NCI-H1417 treated with DMSO at 0.1 percent for 48 hours (cell line): ENCODE measurements at regions not wholly inside any gene's neighbourhood (a gene's known extent, or its start where the extent isn't known, plus 50 kb on each side); places are given as distances from the start of the nearest gene placed in this dataset.

ENCODE experiments used
- DNase-seq: peaks from one replicate; lab custom pipeline; 2025; lab: John Stamatoyannopoulos, UW

DNA sequence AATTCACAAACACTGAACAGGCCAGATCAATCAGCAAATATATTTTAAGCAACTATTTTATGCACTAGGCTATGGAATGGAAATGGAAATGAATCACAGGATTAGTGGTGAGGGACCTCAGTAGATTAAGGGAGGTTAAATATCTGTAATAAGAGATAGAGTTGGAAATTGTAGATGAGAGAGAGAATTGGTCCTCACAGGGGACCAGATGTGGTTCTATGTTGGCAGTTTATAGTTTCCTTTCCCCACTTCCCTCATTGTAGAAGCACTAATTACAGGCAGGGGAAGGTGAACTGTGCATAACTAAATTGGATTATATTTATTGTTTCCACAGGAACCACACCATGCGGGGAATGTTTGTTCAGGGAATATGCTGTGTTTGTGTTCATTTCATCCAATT is 496.2 kb downstream of the ARHGEF28 start:
- DNase-seq, result no peak

DNA sequence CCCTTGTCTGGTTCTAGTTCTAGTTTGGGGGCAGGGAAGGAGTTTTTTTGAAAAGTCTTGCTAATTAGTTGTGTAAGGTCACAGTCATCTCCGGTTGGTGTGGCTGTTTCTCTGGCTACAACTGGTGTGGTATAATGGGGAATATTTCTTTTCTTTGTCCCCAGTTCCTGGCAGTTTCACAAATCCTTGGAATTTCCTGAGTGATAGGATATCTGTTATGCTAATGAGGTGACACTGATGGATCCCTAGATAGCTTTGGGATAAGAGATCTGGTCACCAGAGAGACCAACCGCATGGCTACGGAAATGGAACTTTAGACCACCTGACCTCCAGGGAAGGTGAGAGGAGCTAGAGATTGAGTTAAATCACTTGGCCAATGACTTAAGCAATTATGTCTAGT is 494.6 kb downstream of the ARHGEF28 start:
- DNase-seq, result no peak

DNA sequence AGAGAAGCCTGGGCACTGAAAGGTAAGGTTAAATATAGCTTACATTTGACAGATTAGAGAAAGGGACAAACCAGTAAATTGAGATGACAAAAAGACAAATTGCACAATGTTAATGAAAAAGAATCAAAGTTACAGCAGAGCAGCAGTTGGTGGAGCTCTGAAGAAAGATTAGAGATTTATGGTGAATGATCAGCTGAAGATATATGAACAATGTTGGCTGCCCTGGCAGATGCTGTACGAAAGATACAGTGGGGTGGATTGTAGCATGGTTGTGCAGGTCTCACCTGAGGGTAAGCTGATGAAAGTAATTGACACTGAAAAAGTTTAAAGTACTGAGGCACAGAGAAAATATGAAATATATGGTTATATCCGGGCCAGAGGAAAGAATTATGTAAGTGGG is 492.1 kb downstream of the ARHGEF28 start:
- no peak for DNase-seq

DNA sequence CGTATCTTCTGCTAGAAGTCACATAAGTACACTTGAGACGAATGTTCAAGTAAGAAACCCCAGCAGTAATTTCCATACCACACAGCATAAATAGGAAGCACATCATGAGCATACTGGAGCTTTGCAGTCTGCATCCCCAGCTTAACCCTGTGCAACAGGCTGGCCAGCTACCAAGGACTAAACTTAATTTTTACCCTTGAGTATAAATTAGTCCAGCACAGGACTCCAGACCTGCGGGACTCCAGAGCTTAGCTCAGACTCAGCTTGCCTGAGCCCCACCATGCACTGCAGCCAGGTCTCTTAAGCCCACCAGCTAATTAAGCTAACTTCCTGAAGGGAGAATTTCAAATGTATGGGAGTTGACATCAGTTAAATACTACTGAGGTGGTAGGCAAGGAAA is 491.0 kb downstream of the ARHGEF28 start:
- DNase-seq, result no peak

DNA sequence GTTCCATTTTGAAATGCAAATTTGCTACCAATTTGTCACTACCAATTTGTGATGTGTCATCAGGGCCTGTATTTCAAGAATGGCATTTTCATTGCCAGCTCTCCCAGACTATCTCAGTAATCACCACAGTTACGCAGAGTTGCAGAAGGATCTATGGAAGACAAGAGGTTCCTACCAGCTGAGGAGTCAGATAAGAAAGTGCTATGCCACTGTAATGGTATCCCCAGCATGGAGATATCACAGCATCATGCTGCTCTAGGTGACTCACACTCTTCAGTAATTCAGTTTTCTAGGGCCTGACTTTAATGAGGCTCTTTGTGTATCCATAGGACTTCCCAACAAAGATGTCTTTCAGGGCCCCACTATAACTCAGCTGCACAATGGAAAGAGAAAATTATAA is 490.3 kb downstream of the ARHGEF28 start:
- no peak for DNase-seq

DNA sequence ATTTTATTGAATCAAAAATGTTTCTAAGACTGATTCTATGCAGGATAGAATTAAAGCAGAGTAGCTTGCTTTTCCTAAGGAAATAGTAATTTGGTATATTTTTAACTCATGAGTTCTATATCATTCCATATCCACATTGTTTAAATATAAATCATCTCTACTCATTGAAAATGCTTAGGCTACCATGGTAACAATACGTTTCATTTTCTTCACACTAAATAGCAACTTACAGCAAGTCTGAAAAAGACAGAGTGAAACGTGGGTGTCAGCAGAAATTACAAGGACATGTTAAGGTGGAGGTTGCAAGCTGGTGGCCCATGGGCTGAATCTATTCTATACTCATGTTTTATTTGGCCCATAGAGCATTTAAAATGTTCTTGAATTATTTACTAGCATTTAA is 487.9 kb downstream of the ARHGEF28 start:
- no peak for DNase-seq

DNA sequence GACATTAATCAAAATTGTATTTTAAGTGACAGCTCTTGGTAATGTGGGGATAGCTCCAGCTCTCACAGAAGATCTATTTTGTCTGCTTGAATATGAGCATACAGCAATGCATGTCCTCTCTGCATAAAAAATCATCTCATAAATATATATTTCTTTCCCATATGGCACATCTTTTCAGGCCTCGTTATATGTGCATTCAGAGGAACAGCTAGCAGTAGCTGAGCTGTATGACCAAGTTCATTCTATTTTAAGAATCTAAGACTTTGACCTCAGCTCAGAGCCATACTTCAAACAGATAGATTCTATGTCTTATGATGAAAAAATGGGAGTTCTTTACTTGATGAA is 487.2 kb downstream of the ARHGEF28 start:
- no peak for DNase-seq

DNA sequence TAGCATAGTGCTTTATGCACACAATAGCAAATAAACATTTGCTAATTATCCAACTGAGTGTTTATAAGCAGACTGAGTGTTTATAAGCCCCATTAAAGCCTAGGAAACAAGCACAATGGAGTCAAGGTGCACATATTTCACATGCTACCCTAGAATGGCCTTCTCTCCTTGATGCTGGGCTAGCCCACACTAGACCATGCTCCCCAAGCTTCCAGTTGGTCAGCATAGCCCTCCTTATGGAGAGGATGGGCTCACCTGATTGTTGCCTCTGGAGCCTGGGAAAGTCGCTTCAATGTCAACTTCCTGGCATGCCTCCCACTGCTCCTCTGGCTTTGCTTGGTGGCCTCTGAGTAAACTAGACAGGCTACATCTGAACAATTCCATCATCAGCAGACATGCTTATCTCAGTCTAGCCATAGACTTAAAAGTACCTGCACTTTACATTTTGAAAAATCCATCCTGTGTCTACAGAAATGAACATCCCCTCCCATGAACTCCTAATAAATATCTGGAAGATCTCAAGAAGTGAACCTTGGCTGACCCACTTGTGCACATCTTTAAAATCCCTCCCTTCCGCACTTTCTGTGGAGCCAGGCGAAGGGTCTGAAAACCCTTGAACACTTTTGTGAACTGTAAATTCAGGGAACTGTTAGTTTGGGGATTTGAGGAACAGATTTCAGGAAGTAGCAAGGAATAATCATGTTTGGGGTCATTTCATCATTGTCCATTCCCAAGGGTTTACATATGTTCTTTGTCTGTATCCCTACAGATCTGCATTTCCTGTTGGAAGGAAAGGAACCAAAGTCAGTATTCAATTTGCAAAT is 486.6 kb downstream of the ARHGEF28 start:
- DNase-seq, result no peak

DNA sequence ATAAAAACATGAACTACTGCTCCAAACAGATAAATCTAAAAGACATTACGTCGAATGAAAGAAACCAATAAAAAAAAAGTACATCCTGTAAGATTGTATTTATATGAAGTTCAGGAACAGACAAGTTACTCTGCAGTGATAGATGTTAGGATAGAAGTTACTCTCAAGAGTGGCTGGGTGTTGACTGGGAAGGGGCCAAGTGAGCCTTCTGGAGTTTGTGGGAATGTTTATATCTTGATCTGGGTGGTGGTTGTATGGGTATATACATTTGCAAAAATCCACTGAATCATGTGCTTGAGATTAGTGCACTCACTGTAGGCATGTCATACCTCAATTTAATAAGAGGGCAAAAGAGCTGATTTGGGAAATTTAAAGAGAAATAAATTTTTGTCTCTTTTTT is 485.8 kb downstream of the ARHGEF28 start:
- no peak for DNase-seq

DNA sequence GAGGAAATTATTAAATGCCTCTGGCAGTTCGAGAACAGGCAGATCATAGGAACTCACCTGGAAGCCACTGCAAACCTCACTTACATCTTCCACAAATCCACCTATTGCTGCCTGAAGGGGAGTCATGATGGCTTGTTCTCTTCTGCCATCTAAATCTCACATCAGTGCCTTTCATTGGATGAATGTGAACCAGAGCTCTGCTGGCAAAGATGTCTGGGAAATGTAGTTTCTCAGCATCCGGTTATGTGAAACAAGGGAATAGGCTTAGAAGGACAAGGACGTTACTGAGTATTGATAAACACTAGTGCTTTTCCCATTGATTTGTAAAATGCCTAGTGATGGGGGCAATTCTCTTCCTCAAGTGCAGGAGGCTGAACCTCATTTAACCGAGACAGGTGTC is 483.3 kb downstream of the ARHGEF28 start:
- DNase-seq, result no peak

DNA sequence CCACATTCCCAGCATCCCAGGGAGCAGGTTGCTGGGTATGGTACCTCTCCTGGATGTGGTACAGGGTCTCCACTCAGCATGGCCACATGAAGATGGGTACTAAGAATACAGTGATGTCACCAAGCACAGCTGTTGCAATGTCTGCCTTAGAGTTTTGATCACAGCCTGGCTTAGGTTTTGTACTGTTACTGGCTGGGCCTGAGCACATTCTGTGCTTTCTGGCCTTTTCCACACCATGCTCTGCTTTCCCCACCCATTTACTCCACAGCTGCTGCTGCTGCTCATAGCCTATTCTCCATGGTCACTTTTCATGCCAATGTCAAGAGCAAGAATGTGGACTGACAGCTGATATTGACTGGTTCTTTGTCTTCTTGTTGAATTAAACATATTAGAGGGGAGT is 481.9 kb downstream of the ARHGEF28 start:
- no peak for DNase-seq

DNA sequence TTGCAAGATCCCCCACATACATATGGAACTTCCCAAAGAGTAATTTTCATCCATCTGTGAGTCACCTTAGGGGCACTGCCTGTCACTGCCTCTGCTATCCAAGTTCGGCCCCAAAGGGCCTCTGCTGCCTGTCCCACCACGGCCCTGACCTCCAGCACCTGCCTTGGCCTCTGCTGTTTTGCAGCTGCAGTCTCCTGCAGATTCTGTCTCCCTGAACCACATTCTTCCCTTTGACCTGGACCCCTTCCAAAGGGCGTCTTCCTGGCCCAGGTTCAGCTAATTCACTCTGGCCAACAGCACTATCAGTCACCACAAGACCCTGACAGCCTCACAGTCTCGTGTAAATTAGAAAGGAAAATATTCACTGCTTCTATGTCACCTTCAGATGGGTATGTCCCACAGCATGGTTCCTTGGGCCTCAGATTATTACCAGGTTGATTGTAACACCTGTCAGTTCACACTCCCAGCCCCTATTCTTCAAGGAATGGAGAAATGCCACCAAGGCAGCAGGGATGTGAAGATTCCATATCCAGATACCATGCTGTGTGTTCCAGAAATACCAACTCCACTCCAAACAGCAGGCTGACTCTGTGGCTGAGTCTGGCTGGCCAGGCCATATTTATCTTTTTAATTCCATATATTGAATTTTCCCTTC is 479.3 kb downstream of the ARHGEF28 start:
- no peak for DNase-seq

DNA sequence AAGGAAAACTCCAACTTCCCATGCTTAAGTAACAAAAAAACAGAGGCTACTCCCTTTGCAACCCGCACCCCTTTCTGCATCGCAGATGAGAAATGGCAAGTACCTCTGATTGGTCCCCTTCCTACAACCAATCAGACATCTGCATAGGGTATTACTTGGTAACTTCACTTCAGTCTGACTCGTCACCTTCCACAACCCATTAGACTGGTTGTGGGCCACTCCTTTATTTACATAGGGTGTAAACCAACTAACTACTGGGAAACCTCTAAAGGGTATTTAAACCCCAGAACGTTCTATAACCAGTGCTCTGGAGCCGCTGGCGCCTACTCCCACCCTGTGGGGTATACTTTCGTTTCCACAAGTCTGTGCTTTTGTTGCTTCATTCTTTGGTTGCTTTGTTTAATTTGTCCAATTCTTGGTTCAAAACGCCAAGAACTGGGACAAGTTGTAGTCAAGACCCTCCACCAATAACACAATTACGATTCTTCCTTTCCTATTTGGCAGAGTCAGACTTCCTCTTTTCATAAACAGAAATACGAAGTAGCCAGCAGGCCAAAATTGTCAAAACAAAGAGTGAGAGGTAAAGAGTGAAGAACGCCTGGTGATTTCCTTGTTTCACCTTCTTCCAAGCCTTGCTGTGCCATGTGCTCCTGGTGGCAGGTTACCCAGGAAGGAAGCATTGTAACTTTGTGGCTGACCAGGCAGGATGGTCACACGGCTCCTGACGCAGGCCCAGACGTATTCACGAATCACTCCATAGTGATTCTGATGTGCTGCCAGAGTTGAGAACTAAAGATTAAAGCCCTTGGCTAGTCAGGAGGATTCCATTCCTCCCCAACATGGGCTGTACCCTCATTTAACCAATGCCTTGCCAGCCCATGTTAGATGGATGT is 477.4 kb downstream of the ARHGEF28 start:
- DNase-seq, result no peak

DNA sequence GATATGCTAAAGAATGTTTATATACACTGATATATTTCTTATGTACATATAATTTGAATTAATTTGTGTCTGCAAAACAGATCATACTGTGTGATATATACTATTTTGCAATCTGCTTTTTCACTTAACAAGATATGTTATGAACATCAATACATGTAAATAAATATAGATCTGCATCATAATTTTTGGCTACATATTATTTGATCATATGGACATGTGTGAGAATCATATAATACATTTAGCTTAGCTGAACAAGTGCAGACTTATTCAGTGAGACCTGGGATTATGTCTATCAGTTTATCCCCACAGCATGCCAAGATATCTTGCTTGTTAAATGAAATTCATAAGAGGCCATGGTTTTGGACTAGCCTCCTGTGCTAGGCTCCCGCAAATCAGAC is 474.3 kb downstream of the ARHGEF28 start:
- no peak for DNase-seq

DNA sequence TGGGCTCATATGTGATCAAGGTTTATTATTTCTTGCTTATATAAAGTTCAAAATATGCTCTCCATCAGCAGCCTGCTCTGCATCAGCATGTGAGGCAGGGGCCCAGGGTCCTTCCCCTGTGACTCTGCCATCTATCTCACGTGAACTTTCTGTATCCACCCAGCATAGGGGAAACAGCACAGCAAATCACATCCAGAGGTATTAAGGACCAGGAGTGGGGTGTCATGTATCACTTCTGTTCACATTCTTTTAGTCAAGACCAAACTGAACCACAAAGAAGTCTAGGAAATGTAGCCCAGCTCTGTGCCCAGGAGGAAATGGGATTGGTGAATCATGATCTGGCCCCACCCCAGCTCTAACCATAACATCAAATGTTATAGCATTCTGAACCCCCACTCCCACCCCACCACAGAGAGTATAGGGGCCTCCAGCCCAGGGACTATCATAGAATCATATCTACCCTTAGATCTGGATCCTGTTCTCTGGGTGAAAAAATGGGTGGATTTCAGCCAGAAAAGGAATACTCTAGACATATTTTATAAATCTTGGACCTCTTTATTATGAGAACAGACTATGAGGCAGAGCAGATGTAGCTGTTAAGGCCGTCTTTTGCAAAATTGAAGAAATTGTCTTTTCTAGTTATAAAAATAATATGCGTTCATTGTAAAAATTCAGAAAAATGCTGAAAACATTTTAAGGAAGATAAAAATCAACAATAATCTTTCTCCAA is 473.7 kb downstream of the ARHGEF28 start:
- DNase-seq, result no peak

DNA sequence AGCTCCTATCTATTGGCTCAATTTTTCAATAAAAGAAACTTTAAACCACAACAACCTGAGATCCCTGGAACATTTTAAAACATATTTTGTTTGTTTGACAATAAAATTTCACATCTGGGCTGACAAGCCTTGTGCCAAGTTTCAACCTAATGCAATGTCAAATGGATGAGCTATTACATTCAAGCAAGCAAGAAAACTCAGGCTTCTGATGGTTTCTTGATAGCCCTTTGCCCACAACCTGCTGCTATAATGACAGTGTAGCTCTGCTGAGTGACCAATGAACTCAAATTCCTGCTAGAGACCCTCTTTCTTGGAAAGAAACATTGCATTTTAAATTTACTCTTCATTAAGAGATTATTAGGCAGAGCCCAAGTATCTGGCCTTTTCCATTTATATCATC is 472.9 kb downstream of the ARHGEF28 start:
- no peak for DNase-seq

DNA sequence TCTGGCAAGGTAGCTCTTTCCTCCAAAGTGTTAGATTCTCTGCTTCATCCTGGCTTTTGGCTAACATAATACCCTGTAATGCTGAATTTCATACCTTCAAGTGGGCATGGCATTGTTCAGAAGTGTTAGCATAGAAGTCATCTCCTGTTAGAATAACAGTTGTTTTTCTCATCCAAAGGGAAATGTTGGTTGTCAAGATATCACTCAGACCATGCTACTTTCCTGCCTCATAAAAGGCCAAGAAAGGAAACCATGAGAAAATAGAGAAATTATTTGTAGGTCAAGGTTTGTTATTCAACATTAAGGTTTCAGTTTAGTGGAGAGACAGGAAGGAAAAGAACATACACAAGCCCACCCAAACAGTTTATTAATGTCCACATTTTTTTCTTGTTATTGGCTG is 472.5 kb downstream of the ARHGEF28 start:
- no peak for DNase-seq

DNA sequence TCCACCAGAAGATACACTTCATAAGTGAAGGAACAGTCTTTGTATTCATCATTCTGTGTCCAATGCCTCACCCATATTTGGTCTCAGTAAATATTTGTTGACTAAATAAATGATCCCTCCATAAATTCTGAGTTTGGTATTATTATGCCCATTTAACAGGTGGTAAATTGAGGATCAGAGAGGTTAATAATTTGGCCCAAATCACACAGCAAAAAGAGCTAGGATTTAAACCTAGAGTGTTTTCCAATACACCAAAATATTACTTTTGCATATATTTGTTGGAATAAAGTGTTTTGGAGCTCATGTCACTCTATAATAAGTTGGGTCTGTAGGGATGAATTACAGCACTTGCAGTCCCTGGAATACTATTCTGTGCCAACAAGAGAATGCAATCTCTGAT is 470.3 kb downstream of the ARHGEF28 start:
- DNase-seq, result no peak

DNA sequence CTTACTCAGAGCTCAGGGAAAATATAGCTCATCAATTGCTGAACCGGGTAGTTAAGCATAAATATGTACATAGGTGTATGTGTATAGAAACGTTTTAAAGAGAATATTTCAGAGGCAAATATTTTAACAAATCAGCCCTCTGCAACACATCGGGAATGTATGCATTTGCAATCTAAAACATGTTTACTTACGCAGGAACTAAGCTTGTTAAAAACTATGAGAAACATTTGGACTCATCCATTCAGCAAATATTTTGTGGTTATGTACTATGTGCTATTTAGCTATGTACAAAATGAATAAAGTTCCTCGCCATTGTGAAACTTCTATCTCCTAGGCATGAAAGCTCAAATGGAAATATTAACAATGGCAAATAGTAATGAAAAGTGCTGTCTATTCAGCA is 469.9 kb downstream of the ARHGEF28 start:
- no peak for DNase-seq

DNA sequence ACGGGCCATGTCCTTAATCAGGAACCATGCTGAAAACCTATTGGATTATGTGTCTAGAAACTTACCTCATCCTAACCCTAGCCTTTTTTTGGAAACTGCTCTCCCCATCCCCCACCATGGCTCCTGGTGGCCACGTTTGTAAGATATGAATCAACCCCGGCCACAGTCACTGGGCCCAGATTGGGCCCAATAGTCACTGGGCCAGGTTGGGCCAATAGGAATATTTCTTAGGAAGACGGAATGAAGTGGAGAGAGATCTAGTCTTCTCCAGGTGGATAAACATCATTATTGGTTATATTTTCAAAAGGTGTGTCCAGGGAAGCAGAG is 468.7 kb downstream of the ARHGEF28 start:
- no peak for DNase-seq

DNA sequence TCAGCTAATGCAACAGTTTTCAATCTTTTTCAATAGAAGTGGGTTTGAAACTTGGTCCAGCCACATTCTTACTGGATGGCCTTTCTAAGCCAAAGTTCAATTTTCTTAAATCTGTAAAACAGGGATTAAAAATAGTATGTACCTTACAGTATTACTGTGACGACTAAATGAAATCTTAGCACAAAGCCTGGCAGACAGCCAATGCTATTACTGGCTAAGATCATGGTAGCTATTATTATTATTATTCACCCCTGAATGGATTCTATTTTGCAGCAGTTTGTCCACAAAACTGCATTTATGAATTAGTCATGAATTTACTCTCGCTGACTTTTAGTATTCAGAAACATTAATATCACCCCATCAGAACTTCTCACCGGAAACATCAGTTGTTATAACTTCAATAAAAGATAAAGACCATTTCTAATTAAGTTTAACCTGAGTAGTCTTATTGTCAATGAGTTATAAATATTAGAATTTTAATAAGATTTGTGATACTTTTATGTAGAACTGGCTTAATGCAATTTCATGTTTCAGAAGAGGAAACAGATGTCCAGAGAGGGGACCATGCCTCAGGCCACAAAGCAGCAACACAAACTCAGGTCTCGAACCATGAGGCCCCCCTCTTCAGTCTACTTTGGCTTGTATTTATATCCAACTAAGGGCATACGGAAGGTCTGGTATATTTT is 468.2 kb downstream of the ARHGEF28 start:
- no peak for DNase-seq

DNA sequence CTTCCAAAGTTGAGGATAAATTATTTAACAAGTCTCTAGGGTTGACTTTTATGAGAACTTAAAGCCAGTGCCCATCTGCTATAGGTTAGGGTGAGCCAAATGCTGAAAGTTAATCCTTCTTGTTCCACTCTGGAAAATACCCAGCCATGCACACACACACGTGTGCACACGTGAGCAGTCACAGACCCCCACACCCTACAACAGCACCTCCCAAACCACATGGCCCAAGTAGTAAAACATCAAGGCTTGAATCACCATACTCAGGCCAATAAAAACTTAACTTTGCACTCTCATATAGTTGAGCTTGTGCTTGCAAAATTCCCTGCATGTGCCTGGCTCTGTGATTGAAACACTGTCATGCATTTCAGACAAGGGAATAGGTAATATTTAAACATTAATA is 467.6 kb downstream of the ARHGEF28 start:
- DNase-seq, result no peak
